WTC11 (cell line): ENCODE measurements at regions not wholly inside any gene's neighbourhood (a gene's known extent, or its start where the extent isn't known, plus 50 kb on each side); places are given as distances from the start of the nearest gene placed in this dataset.
A peak's percentile ranks its signal among the peaks of the same experiment; 100 is the strongest.

Source experiments
- ATAC-seq: fragments of 200-7000 bp; cut with Tn5 transposase; 2 replicates; pipeline ENCODE4 v1.10.0; 2021; ENCODE audit warnings: mild to moderate bottlenecking, moderate library complexity
- CTCF ChIA-PET: fragments of 300-600 bp; sonication (Branson Sonifier 250); formaldehyde crosslinking; loops from one replicate; lab custom pipeline; 2021; ENCODE audit warnings: antibody characterized with exemption; lab: Charles Lee
- POLR2A ChIA-PET: fragments of 350-600 bp; sonication (Branson Sonifier 250); formaldehyde crosslinking; loops from one replicate; lab custom pipeline; 2021; ENCODE audit warnings: antibody characterized with exemption; lab: Charles Lee
- DNase-seq: peaks from one replicate; pipeline ENCODE4 v3.0.0; 2021; ENCODE audit warnings: low spot score
- H3K27ac Mint-ChIP-seq: 2 replicates; pipeline ENCODE4 v1.8.0; 2021; ENCODE audit warnings: mixed read lengths
- H3K27me3 Mint-ChIP-seq: 2 replicates; pipeline ENCODE4 v1.8.0; 2021; ENCODE audit warnings: low read depth, mild to moderate bottlenecking, moderate library complexity, mixed read lengths
- H3K36me3 Mint-ChIP-seq: 2 replicates; pipeline ENCODE4 v1.8.0; 2021; ENCODE audit warnings: mixed read lengths
- H3K4me1 Mint-ChIP-seq: 2 replicates; pipeline ENCODE4 v1.8.0; 2022; ENCODE audit warnings: mixed read lengths
- H3K4me3 Mint-ChIP-seq: 2 replicates; pipeline ENCODE4 v1.8.0; 2021; ENCODE audit warnings: mild to moderate bottlenecking, moderate library complexity, mixed read lengths
- H3K9me3 Mint-ChIP-seq: 2 replicates; pipeline ENCODE4 v1.8.0; 2021; ENCODE audit warnings: mixed read lengths
- GABPB1 ChIP-seq: sonication (generic); formaldehyde crosslinking; IDR thresholded peaks from 2 replicates; pipeline ENCODE4 v1.8.1; 2023; ENCODE audit warnings: mild to moderate bottlenecking, missing genetic modification reagents
- HMGA2 ChIP-seq: fragments of 250-450 bp; sonication (Bioruptor Pico); IDR thresholded peaks from 2 replicates; pipeline ENCODE4 v1.4.0; 2021; ENCODE audit warnings: mild to moderate bottlenecking, moderate library complexity
- IRF2 ChIP-seq: sonication (generic); formaldehyde crosslinking; IDR thresholded peaks from 2 replicates; pipeline ENCODE4 v1.8.0; 2022; ENCODE audit warnings: low read depth, missing genetic modification reagents, borderline replicate concordance
- NFATC4 ChIP-seq: fragments of 250-450 bp; sonication (Bioruptor Pico); IDR thresholded peaks from 2 replicates; pipeline ENCODE4 v1.9.0; 2021; ENCODE audit warnings: mild to moderate bottlenecking
- NR2C2 ChIP-seq: sonication (generic); formaldehyde crosslinking; IDR thresholded peaks from 2 replicates; pipeline ENCODE4 v1.8.0; 2022; ENCODE audit warnings: mild to moderate bottlenecking, missing genetic modification reagents
- PRRX2 ChIP-seq: fragments of 250-450 bp; sonication (Bioruptor Pico); IDR thresholded peaks from 2 replicates; pipeline ENCODE4 v1.8.0; 2021; ENCODE audit warnings: mild to moderate bottlenecking
- RELA ChIP-seq: sonication (generic); formaldehyde crosslinking; IDR thresholded peaks from 2 replicates; pipeline ENCODE4 v1.8.1; 2022; ENCODE audit warnings: missing genetic modification reagents, mild to moderate bottlenecking, borderline replicate concordance
- SMAD4 ChIP-seq: sonication (generic); formaldehyde crosslinking; IDR thresholded peaks from 2 replicates; pipeline ENCODE4 v1.8.0; 2022; ENCODE audit warnings: mild to moderate bottlenecking, missing genetic modification reagents
- ZNF423 ChIP-seq: fragments of 250-450 bp; sonication (Bioruptor Pico); IDR thresholded peaks from 2 replicates; pipeline ENCODE4 v2.1.2; 2022; ENCODE audit warnings: mild to moderate bottlenecking, moderate library complexity
- ZNF671 ChIP-seq: fragments of 250-450 bp; sonication (Bioruptor Pico); IDR thresholded peaks from 2 replicates; pipeline ENCODE4 v1.8.0; 2021; ENCODE audit warnings: mild to moderate bottlenecking
- TF ChIP-seq, protein P1 (sequence below): sonication (generic); formaldehyde crosslinking; IDR thresholded peaks from 2 replicates; pipeline ENCODE4 v1.8.1; 2023; ENCODE audit warnings: mild to moderate bottlenecking, missing genetic modification reagents, moderate library complexity
- TF ChIP-seq, protein P2 (sequence below): sonication (generic); formaldehyde crosslinking; IDR thresholded peaks from 2 replicates; pipeline ENCODE4 v1.8.0; 2022; ENCODE audit warnings: mild to moderate bottlenecking, missing genetic modification reagents
- TF ChIP-seq, protein P3 (sequence below): fragments of 200-600 bp; IDR thresholded peaks from 2 replicates; pipeline ENCODE4 v1.8.0; 2022; ENCODE audit warnings: antibody characterized with exemption
- TF ChIP-seq, protein P4 (sequence below): fragments of 250-450 bp; sonication (Bioruptor Pico); IDR thresholded peaks from 2 replicates; pipeline ENCODE4 v2.1.2; 2022; ENCODE audit warnings: mild to moderate bottlenecking, moderate library complexity
- TF ChIP-seq, protein P5 (sequence below): sonication (generic); formaldehyde crosslinking; conservative IDR thresholded peaks from 2 replicates; pipeline ENCODE4 v1.8.1; 2022; ENCODE audit warnings: mild to moderate bottlenecking, missing genetic modification reagents
- TF ChIP-seq, protein P6 (sequence below): fragments of 250-450 bp; sonication (Bioruptor Pico); IDR thresholded peaks from 2 replicates; pipeline ENCODE4 v1.9.0; 2021; ENCODE audit warnings: moderate library complexity, mild to moderate bottlenecking, inconsistent platforms, borderline replicate concordance
- TF ChIP-seq, protein P7 (sequence below): fragments of 250-450 bp; sonication (Bioruptor Pico); IDR thresholded peaks from 2 replicates; pipeline ENCODE4 v1.9.0; 2021; ENCODE audit warnings: mild to moderate bottlenecking

DNA sequence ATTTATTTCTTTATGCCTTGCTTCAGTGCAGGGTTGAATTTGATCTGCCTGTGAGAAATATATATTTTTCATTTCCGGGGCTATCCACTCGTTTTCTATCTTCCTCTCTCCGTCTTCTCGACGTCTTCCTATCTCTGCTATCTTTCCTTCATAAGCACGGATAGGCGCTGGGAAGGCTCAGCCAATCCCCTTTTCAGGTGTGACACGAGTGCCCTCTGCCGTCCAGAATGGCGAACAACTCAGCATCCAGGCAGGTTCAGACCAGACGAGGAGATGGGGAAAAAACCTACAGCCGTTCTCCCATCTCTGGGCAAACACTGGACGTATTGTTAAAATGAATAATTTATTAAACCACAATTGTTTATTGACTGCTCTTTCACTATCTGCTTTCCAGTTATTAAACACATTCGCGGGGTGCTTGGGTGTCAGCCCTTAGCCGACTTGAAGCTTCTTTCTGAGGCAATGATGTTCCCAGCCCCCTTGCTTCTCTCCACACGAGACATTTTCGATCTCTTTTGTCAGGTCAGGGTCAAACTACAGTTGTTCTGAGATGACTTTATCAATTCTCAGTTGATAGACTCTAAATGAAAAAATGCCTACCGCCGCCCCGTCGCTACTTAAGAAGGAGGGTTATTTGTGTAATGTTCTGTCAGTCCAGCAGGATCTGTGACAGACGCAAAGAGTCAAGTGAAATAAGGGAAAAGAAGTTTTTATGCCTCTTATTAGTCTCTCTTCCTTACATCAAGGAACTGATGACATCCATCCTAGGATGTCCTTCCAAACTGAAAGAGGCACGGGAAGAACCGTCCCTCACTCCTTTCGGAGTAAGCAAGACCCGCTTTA is 96.3 kb upstream of the NOCT start:
- Mint-ChIP-seq H3K9me3 (no peaks in the 10 kb centered on the region), H3K27me3 (no peaks in the 10 kb centered on the region), H3K27ac (no peak overlapping the region), H3K4me3 (no peak overlapping the region), H3K4me1 (peaks cover 31% of the 10 kb centered on the region)
- DNase-seq = peak; percentile 77
- CTCF ChIA-PET = interaction anchor here (0.6 to 1.2 kb wide), 4 partner anchors 8 to 692 kb away, joined by 3 to 12 read pairs (median 3); no protein-coding TSS in a partner anchor
- TF ChIP-seq PRRX2 (no peak), GABPB1 (CRISPR knock-in tag) (peak; percentile 20; the same call in 1 of the 2 replicates)
- TF ChIP-seq, protein P1, sequence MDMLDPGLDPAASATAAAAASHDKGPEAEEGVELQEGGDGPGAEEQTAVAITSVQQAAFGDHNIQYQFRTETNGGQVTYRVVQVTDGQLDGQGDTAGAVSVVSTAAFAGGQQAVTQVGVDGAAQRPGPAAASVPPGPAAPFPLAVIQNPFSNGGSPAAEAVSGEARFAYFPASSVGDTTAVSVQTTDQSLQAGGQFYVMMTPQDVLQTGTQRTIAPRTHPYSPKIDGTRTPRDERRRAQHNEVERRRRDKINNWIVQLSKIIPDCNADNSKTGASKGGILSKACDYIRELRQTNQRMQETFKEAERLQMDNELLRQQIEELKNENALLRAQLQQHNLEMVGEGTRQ = no peak
- TF ChIP-seq, all 79 proteins: peak for 1
- no peaks in the 10 kb centered on the region for H3K36me3 Mint-ChIP-seq
- peak; percentile 99 for ATAC-seq
- POLR2A ChIA-PET = no interaction called here

DNA sequence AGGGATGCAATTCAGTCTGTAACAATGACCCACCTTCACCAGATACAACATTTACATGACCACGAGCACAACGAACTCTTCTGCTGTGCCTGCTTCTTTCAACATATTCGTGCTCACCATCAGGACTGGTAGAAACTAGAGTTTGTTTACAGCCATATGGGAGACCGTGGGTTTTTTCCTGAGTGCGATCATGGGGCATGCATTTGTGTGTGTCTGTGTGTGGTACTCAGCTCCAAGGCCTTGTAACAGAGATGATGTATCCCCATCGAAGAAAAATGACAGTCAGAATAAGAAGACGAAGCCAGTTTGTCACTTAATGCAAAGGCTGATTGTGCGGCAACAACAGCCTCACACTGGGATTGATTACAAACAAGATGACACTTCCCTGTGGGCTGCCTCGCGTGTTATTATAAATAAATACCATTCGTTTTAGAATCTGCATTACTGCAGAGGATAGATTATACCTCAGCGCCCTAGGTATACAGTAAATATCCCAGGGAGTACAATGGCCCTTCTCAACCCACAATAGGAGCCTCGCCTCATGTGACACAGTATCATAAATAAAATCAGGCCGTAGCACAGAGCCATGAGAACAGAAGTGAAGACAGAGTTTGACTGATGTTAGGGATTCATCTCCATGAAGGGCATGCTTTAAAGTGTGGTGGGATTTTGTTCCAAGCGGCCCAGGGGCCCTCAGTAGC is 97.3 kb upstream of the NOCT start:
- Mint-ChIP-seq H3K36me3 (no peaks in the 10 kb centered on the region), H3K4me3 (no peak overlapping the region), H3K27ac (no peak overlapping the region), H3K4me1 (peaks cover 31% of the 10 kb centered on the region), H3K27me3 (no peaks in the 10 kb centered on the region), H3K9me3 (no peaks in the 10 kb centered on the region)
- ChIA-PET CTCF (interaction anchor here (1.2 kb wide), 1 partner anchor 47 kb away, joined by 12 read pairs; no protein-coding TSS in a partner anchor), POLR2A (no interaction called here)
- TF ChIP-seq ZNF423 (CRISPR knock-in tag) (no peak), NFATC4 (no peak), NR2C2 (no peak), SMAD4 (CRISPR knock-in tag) (no peak), RELA (CRISPR knock-in tag) (no peak), IRF2 (CRISPR knock-in tag) (no peak), ZNF671 (CRISPR knock-in tag) (no peak), HMGA2 (CRISPR knock-in tag) (no peak)
- TF ChIP-seq, protein P2, sequence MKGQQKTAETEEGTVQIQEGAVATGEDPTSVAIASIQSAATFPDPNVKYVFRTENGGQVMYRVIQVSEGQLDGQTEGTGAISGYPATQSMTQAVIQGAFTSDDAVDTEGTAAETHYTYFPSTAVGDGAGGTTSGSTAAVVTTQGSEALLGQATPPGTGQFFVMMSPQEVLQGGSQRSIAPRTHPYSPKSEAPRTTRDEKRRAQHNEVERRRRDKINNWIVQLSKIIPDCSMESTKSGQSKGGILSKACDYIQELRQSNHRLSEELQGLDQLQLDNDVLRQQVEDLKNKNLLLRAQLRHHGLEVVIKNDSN (CRISPR knock-in tag) = no peak
- TF ChIP-seq, protein P3, sequence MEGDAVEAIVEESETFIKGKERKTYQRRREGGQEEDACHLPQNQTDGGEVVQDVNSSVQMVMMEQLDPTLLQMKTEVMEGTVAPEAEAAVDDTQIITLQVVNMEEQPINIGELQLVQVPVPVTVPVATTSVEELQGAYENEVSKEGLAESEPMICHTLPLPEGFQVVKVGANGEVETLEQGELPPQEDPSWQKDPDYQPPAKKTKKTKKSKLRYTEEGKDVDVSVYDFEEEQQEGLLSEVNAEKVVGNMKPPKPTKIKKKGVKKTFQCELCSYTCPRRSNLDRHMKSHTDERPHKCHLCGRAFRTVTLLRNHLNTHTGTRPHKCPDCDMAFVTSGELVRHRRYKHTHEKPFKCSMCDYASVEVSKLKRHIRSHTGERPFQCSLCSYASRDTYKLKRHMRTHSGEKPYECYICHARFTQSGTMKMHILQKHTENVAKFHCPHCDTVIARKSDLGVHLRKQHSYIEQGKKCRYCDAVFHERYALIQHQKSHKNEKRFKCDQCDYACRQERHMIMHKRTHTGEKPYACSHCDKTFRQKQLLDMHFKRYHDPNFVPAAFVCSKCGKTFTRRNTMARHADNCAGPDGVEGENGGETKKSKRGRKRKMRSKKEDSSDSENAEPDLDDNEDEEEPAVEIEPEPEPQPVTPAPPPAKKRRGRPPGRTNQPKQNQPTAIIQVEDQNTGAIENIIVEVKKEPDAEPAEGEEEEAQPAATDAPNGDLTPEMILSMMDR = no peak
- TF ChIP-seq, protein P1 = no peak
- TF ChIP-seq, protein P4, sequence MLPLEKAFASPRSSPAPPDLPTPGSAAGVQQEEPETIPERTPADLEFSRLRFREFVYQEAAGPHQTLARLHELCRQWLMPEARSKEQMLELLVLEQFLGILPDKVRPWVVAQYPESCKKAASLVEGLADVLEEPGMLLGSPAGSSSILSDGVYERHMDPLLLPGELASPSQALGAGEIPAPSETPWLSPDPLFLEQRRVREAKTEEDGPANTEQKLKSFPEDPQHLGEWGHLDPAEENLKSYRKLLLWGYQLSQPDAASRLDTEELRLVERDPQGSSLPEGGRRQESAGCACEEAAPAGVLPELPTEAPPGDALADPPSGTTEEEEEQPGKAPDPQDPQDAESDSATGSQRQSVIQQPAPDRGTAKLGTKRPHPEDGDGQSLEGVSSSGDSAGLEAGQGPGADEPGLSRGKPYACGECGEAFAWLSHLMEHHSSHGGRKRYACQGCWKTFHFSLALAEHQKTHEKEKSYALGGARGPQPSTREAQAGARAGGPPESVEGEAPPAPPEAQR (CRISPR knock-in tag) = no peak
- TF ChIP-seq, protein P5, sequence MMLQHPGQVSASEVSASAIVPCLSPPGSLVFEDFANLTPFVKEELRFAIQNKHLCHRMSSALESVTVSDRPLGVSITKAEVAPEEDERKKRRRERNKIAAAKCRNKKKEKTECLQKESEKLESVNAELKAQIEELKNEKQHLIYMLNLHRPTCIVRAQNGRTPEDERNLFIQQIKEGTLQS (CRISPR knock-in tag) = no peak
- TF ChIP-seq, protein P6, sequence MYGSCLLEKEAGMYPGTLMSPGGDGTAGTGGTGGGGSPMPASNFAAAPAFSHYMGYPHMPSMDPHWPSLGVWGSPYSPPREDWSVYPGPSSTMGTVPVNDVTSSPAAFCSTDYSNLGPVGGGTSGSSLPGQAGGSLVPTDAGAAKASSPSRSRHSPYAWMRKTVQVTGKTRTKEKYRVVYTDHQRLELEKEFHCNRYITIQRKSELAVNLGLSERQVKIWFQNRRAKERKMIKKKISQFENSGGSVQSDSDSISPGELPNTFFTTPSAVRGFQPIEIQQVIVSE (CRISPR knock-in tag) = no peak
- TF ChIP-seq, protein P7, sequence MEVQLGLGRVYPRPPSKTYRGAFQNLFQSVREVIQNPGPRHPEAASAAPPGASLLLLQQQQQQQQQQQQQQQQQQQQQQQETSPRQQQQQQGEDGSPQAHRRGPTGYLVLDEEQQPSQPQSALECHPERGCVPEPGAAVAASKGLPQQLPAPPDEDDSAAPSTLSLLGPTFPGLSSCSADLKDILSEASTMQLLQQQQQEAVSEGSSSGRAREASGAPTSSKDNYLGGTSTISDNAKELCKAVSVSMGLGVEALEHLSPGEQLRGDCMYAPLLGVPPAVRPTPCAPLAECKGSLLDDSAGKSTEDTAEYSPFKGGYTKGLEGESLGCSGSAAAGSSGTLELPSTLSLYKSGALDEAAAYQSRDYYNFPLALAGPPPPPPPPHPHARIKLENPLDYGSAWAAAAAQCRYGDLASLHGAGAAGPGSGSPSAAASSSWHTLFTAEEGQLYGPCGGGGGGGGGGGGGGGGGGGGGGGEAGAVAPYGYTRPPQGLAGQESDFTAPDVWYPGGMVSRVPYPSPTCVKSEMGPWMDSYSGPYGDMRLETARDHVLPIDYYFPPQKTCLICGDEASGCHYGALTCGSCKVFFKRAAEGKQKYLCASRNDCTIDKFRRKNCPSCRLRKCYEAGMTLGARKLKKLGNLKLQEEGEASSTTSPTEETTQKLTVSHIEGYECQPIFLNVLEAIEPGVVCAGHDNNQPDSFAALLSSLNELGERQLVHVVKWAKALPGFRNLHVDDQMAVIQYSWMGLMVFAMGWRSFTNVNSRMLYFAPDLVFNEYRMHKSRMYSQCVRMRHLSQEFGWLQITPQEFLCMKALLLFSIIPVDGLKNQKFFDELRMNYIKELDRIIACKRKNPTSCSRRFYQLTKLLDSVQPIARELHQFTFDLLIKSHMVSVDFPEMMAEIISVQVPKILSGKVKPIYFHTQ (CRISPR knock-in tag) = no peak
- DNase-seq (no peak), ATAC-seq (no peak)
